Prostate gland (tissue), 2 donors: ENCODE measurements at regions not wholly inside any gene's neighbourhood (a gene's known extent, or its start where the extent isn't known, plus 50 kb on each side); places are given as distances from the start of the nearest gene placed in this dataset.

ENCODE experiments used
- DNase-seq: peaks from one replicate; pipeline ENCODE4 v3.0.0-alpha.2; 2019; ENCODE audit warnings: low spot score
- H3K27ac ChIP-seq, 2 donors: fragments of 200-600 bp; sonication (generic); 2 replicates each; pipeline ENCODE4 v1.5.1; 2017 to 2019
- H3K27me3 ChIP-seq: fragments of 200-600 bp; sonication (generic); replicated peaks from 2 replicates; pipeline ENCODE4 v1.5.1; 2019; ENCODE audit not compliant: insufficient read depth
- H3K36me3 ChIP-seq, 2 donors: fragments of 200-600 bp; sonication (generic); 1 replicate in 1 of 2; 2 replicates in 1 of 2; pipeline versions ENCODE4 v1.5.1 to v1.8.1; 2017 to 2019
- H3K4me1 ChIP-seq: fragments of 200-600 bp; sonication (generic); replicated peaks from 2 replicates; pipeline ENCODE4 v1.5.1; 2019
- H3K4me3 ChIP-seq, 2 donors: fragments of 200-600 bp; sonication (generic); 2 replicates each; pipeline ENCODE4 v1.5.1; 2017 to 2019
- H3K9me3 ChIP-seq: fragments of 200-600 bp; sonication (generic); 2 replicates; pipeline ENCODE4 v1.5.1; 2017
- POLR2A ChIP-seq: fragments of 450-650 bp; IDR thresholded peaks from one replicate; pipeline ENCODE4 v1.6.1; 2016; ENCODE audit warnings: antibody characterized with exemption, mild to moderate bottlenecking
- POLR2AphosphoS5 ChIP-seq: sonication (generic); formaldehyde crosslinking; IDR thresholded peaks from one replicate; pipeline ENCODE4 v1.6.1; 2017; ENCODE audit warnings: antibody characterized with exemption
- WGBS: methylation state at CpG from one replicate; pipeline ENCODE4 v1.1.5; 2018; 5-methylcytosine and 5-hydroxymethylcytosine counted together
- intact Hi-C: fragments of 100-400 bp; cut with DNase I; formaldehyde crosslinking; loops from one replicate; pipeline ENCODE4 v1.14.2; 2022
- TF ChIP-seq, protein P1 (sequence below), 4 experiments: fragments of 200-600 bp in 2 of 4; fragments of 450-650 bp in 2 of 4; sonication (generic) in 2 of 4; IDR thresholded peaks; 1 replicate in 3 of 4; 2 replicates in 1 of 4; pipeline ENCODE4 v1.5.1; 2016 to 2019; ENCODE audit warnings: antibody characterized with exemption in 4 of 4, mild to moderate bottlenecking in 2 of 4, moderate library complexity in 2 of 4

- Histone ChIP-seq H3K27ac (no peak overlapping the region), H3K4me1 (no peaks in the 10 kb centered on the region), H3K9me3 (no peaks in the 10 kb centered on the region), H3K27me3 (no peaks in the 10 kb centered on the region), H3K36me3 (no peaks in the 10 kb centered on the region), H3K4me3 (no peak overlapping the region)
- TF ChIP-seq POLR2AphosphoS5 (no peak), POLR2A (no peak)
- TF ChIP-seq, protein P1, sequence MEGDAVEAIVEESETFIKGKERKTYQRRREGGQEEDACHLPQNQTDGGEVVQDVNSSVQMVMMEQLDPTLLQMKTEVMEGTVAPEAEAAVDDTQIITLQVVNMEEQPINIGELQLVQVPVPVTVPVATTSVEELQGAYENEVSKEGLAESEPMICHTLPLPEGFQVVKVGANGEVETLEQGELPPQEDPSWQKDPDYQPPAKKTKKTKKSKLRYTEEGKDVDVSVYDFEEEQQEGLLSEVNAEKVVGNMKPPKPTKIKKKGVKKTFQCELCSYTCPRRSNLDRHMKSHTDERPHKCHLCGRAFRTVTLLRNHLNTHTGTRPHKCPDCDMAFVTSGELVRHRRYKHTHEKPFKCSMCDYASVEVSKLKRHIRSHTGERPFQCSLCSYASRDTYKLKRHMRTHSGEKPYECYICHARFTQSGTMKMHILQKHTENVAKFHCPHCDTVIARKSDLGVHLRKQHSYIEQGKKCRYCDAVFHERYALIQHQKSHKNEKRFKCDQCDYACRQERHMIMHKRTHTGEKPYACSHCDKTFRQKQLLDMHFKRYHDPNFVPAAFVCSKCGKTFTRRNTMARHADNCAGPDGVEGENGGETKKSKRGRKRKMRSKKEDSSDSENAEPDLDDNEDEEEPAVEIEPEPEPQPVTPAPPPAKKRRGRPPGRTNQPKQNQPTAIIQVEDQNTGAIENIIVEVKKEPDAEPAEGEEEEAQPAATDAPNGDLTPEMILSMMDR (IDR thresholded peaks at IDR 0.05), result no peak
- intact Hi-C loops, result no loop called here
- 92% methylated on average over 1 of the region's 1 CpG for WGBS
- DNase-seq, result no peak
Measured at GRCh38 chr18:40210696-40211095, 1744.3 kb upstream of the PIK3C3 start.

DNA sequence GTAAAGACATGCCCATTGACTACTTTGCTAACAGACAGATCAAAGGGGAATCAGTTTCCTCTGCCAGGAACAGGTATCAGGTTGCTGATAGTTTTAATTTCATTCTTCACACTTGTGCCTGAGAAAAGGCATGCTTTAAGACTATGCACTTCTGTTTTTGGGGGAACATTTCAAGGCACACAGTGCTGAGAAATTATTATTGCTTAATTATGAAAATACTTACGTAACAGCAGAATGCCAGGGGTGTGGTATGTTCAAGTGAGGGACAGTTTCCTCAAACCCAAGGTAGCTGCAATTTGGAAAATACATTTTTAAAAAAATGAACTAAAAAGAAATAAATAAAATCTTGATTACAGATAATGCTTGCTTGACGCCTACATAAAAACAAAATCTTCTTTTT, 1746.1 kb upstream of the PIK3C3 start:
- 32% methylated on average over 2 of the region's 2 CpGs for WGBS

GRCh38 chr18:40197711-40198110, 1757.3 kb upstream of the PIK3C3 start:
- H3K36me3 ChIP-seq, result no peaks in the 10 kb centered on the region
- DNase-seq, result no peak
- no peaks in the 10 kb centered on the region for H3K9me3 ChIP-seq
- TF ChIP-seq, protein P1 (IDR thresholded peaks at IDR 0.05), result no peak
- TF ChIP-seq POLR2A (no peak), POLR2AphosphoS5 (no peak)
- intact Hi-C loops, result no loop called here
- H3K27ac ChIP-seq, result no peak overlapping the region
- WGBS, result 30% methylated on average over 3 of the region's 3 CpGs
- no peaks in the 10 kb centered on the region for H3K27me3 ChIP-seq
- no peaks in the 10 kb centered on the region for H3K4me1 ChIP-seq
- no peak overlapping the region for H3K4me3 ChIP-seq

More for the DNA sequence above, 1746.1 kb upstream of the PIK3C3 start:
- TF ChIP-seq POLR2A, result no peak
- TF ChIP-seq POLR2AphosphoS5, result no peak
- TF ChIP-seq, protein P1 (IDR thresholded peaks at IDR 0.05), result no peak
- DNase-seq, result no peak
- Histone ChIP-seq H3K27me3 (no peaks in the 10 kb centered on the region), H3K4me1 (no peaks in the 10 kb centered on the region), H3K27ac (no peak overlapping the region), H3K4me3 (no peak overlapping the region), H3K36me3 (no peaks in the 10 kb centered on the region), H3K9me3 (no peaks in the 10 kb centered on the region)
- intact Hi-C loops, result no loop called here

DNA sequence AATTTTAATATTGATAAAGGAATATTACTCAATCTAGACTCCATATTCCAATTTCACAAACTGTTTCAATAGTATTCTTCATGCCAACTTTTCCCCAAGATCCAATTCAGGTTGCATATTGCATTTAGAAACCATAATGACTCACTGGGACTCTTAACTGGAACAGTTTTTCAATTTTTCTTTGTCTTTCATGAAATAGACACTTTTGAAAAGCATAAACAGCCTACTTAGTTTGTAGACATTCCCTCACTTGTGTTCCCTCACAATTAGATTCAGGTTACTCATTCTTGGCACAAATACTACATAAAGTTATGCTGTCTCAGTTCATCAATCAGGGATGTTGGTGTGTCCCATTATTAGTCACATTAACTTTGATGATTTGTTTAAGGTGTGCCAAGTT, 1768.4 kb upstream of the PIK3C3 start:
- Histone ChIP-seq H3K27me3 (no peaks in the 10 kb centered on the region), H3K36me3 (no peaks in the 10 kb centered on the region), H3K4me1 (no peaks in the 10 kb centered on the region), H3K27ac (no peak overlapping the region), H3K9me3 (no peaks in the 10 kb centered on the region), H3K4me3 (no peak overlapping the region)
- TF ChIP-seq POLR2AphosphoS5 (no peak), POLR2A (no peak)
- TF ChIP-seq, protein P1 (IDR thresholded peaks at IDR 0.05), result no peak
- DNase-seq, result no peak
- intact Hi-C loops, result no loop called here

DNA sequence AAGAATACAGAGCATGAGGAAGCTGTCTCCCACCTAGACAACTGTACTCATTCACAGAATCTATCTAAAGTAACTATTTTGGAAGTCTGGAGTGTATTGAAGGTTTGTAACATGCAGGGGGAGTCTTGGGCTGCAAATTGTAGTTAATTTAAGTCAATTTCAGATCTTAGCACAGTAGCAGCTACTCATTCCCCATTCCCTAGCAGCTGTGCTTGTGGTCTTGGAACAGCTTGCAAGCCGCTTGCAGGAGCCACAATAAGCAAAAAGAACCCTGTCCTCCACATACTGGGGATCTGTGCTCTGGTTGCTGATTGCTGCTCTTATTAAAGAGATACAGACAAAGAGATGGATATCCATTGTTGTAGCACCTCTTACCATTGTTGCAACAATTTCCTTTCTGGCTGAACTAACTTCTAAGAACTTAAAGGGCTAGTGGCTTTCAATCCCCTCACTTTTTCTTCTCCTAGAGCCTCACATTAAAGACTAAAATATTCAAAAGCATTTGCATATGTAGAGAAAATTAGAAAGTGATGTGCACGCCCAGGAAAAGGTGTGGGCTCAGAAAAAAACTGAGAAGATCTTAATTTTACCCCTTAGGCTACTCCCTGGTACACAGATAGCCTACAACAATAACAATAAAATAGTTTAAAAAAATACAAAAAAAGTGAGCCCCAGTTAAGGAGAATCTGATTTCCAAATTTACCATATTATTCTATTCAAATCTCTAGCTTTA, 1775.1 kb upstream of the PIK3C3 start:
- TF ChIP-seq POLR2AphosphoS5 (no peak), POLR2A (no peak)
- TF ChIP-seq, protein P1 (IDR thresholded peaks at IDR 0.05), result no peak
- 92% methylated on average over 2 of the region's 2 CpGs for WGBS
- Histone ChIP-seq H3K36me3 (no peaks in the 10 kb centered on the region), H3K27ac (no peak overlapping the region), H3K4me3 (no peak overlapping the region), H3K9me3 (no peaks in the 10 kb centered on the region), H3K27me3 (no peaks in the 10 kb centered on the region), H3K4me1 (no peaks in the 10 kb centered on the region)
- intact Hi-C loops, result no loop called here
- no peak for DNase-seq
